SKM-1 (cell line): ENCODE measurements at regions not wholly inside any gene's neighbourhood (a gene's known extent, or its start where the extent isn't known, plus 50 kb on each side); places are given as distances from the start of the nearest gene placed in this dataset.

Experiments used
- DNase-seq: peaks from one replicate; lab custom pipeline; 2025; ENCODE audit not compliant: unreplicated experiment; lab: John Stamatoyannopoulos, UW

- DNase-seq, result no peak
These were observed 525.7 kb downstream of the SLC4A3 start for GRCh38 chr2:220153118-220153517.

GRCh38 chr2:220154304-220154703 is 526.9 kb downstream of the SLC4A3 start:
- DNase-seq, result no peak

DNA sequence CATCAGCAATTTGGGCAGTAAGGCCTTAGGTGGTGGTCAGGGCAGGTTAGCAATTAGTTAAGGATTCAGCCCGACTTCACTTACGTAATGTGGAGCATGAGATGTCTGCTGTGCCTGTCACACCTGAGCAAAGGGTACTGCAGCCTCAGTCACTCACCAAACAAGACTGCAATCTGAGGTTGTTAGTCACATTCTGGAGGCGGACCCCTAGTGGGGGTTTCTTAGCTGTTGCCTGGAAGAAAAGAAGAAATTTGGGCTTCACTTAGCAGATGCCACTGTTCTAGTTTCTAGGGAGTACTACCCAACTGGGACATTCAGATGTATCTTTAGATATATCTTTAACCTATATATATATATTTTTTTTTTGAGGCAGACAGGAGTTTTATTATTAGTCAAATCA is 529.9 kb downstream of the SLC4A3 start:
- DNase-seq, result no peak

GRCh38 chr2:220159738-220160137 is 532.3 kb downstream of the SLC4A3 start:
- DNase-seq, result no peak

DNA sequence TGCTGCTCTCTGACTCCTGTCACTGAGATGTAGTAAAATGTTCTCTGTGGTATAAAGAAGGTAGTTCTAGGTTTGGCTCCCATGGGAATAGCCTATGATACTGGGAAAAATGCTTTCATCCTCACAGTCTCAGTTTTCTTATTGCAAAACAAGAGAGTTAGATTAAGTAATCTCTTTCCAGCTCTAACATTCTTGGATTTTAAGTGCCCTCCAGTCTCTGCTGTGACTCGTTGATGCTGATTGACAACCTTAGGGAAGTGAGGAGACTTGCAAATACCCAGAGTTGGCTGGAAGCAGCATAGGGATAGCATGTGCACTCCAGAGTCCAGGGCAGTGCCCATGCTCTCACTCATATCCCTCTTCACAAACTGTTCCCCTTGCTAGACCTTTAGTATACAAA is 534.9 kb downstream of the SLC4A3 start:
- no peak for DNase-seq

DNA sequence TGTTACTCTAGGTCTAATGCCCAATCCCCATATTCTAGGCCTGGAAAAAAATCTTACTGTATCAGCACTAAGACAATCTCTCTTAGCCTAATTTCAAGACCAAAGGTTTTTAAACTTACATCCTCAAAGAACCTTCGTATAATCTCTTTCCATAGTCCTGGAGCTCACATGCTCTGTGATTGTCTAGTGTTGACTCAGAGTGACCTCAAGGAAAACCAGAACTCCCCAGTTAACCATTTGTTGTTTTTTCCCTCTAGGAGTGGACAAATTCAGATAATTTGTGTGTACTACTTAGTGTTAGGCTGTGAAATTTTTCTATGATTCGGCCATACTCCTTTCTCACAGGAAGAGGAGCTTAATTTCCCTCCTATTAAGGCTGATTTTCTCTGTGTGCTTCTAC is 536.1 kb downstream of the SLC4A3 start:
- no peak for DNase-seq

GRCh38 chr2:220165401-220165800 is 538.0 kb downstream of the SLC4A3 start:
- no peak for DNase-seq

DNA sequence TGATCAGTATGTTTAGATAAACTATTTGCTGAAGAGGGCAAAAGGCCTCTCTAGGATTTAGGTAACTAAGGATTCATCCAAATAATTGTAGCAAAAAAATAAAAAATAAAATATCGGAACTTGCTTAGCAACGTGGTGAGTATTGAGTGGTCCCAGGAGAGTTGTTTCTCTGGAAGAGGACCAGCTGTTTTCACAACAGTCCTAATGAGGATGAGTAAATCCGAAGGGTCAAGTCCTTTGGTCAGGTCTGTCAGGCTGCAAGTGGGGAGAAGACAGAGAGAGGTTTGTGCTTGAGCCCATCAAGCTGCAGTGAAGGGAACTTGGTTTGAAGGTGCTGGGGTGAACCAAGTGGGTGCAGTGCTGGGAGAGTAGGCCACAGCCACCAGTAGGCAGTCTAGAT is 539.2 kb downstream of the SLC4A3 start:
- no peak for DNase-seq

DNA sequence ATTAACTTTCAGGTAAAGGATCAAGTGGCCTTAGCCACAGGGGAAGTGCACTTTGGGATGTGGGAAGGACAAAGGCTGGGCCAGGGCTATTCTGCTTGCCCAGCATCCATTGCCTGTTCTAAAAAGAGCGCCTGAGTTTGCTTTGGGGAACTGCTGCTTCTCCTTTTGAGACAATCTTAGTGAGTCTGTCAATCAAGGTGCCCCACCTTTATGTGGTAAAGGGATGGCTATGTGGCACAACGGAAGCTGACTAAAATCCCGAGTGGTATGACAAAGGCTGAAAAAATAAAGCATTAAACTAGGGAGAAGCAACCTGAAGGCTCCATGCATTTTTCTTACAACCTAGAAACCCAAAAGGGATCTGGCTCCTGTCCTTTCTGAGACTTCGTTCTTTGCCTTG is 540.5 kb downstream of the SLC4A3 start:
- DNase-seq, result no peak

- no peak for DNase-seq
These were observed 541.6 kb downstream of the SLC4A3 start for GRCh38 chr2:220168891-220169546.

- no peak for DNase-seq
These were observed 547.4 kb downstream of the SLC4A3 start for GRCh38 chr2:220174826-220175225.

DNA sequence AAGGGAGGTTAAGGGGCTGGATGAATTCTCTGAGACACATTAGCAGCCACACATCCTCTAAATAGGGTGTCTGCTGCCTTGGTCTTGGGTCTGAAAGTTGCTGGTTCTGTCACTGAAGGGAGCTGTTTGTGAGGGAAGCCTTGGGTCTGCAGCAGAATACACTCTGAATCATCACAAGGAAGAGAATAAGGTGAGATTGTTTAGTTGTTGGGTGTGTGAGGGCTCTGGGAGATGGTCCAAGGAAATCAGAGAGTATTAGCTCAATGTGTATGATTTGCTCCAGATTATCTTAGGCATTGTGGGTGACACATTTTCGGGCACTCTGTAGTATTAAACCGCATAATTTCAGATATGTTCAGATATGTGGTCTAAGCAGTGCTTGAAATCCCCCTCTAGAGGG is 548.5 kb downstream of the SLC4A3 start:
- no peak for DNase-seq

GRCh38 chr2:220178991-220179695 is 551.7 kb downstream of the SLC4A3 start:
- no peak for DNase-seq

- DNase-seq, result no peak
These were observed 553.7 kb downstream of the SLC4A3 start for GRCh38 chr2:220181165-220181564.

- DNase-seq, result no peak
These were observed 555.4 kb downstream of the SLC4A3 start for GRCh38 chr2:220182790-220183189.

DNA sequence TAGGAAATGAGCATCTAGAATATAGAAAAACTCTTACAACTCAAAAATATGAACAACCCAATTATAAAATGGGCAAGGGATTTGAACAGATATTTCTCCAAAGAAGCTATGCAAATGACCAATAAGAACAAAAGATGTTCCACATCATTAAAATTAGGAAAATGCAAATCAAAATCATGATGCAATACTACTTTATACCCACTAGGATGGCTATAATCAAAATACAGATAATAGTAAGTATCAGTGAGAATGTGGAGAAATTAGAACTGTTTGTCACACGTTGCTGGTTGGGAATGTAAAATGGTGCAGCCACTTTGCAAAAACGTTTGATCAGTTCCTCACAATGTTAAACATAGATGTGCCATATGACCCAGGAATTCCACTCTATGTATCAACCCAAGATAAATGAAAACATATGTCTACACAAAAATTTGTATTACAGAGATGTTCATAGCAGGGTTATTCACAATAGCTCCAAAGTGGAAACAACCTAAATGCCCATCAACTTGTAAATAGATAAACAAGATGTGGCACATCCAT is 558.4 kb downstream of the SLC4A3 start:
- no peak for DNase-seq

- no peak for DNase-seq
These were observed 560.6 kb downstream of the SLC4A3 start for GRCh38 chr2:220188031-220188430.

DNA sequence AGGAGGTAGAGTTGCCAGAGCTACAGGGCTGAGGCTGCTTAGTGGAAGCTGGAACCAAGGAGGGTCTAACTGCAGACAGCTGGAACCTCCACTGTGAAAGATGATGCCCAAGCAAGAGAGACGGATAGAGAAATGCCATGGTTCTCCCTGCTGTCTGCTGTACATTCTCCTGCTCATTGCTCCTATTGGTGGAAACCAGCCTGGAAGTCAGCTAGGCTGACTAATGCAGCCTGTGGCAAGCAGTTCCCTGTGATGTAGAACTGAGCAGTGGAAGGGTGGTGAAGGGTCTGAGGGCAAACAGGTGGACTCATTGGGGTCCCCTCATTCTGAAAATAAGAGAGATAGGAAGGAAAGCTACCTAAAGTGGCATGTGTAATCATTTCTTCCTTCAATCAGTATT is 563.6 kb downstream of the SLC4A3 start:
- no peak for DNase-seq

GRCh38 chr2:220191737-220192136 is 564.3 kb downstream of the SLC4A3 start:
- no peak for DNase-seq

DNA sequence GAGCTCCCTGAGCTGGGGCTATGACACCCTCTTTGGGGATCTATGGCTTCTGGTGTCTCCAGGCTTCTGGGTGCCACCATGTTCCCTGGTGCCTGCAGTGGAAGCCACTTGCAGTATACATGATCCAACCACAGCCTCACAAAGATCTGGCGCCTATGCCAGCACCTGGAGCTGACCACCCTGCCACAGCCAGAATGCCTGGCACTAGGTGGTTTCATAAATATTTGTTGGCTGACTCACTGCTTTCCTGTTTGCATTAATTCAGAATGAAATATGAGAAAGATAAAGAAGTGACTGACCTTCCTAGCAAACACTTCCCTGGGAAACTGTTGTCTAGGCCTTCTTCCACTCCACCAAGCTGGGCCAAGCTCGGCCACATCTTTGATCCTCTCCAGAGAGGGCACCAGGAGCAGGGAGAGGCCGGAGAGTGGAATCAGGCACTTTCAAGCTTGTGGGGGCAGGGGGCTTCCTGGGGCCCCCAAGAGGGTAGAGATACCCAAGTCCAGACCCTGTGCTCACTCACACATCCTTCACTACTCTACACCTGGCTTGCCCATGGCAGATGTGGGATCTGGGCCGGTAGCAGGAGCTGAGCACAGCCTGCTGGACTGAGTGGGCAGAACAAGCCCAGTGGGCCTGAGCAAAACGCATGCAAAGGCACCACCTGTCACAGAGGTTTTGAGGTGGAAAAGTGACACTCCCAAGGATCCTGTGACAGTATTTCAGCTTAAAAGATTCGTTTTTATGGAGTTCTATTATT is 565.7 kb downstream of the SLC4A3 start:
- no peak for DNase-seq

GRCh38 chr2:220194630-220195584 is 567.5 kb downstream of the SLC4A3 start:
- no peak for DNase-seq
